ENCODE measurements at regions not wholly inside any gene's neighbourhood (a gene's known extent, or its start where the extent isn't known, plus 50 kb on each side); places are given as distances from the start of the nearest gene placed in this dataset.

- Histone ChIP-seq H3K9me3 (ENCODE audit: control insufficient read depth in 4 of 4, insufficient read depth in 3 of 4, low read length in 3 of 4) (peaks cover 0 to 10% (median 4%) of the 10 kb centered on the region in 4 donors), H3K27me3 (ENCODE audit: control insufficient read depth in 3 of 3, insufficient read depth in 3 of 3, low read length in 2 of 3) (peaks cover 3 to 17% (median 14%) of the 10 kb centered on the region in 3 donors), H3K4me3 (no peak overlapping the region), H3K9ac (ENCODE audit: insufficient read depth in 1 of 2, low read length in 2 of 2) (no peak overlapping the region), H3K36me3 (ENCODE audit: control insufficient read depth in 4 of 4, insufficient read depth in 4 of 4, low read length in 4 of 4) (no peaks in the 10 kb centered on the region), H3K27ac (ENCODE audit: low read depth in 1 of 2, low read length in 1 of 2) (no peak overlapping the region), H3K4me1 (ENCODE audit: control insufficient read depth in 5 of 5, insufficient read depth in 5 of 5, low read length in 5 of 5) (peaks cover 0 to 15% (median 0%) of the 10 kb centered on the region in 5 donors)
- 60 to 61% methylated on average over 4 of the region's 4 CpGs for WGBS, 2 donors
- no peak for TF ChIP-seq CTCF (IDR thresholded peaks at IDR 0.05; ENCODE audit: control extremely low read depth, extremely low read depth)
- ATAC-seq (ENCODE audit: insufficient read depth, low FRiP score) (no peak), DNase-seq (no peak)
These were observed 139.9 kb upstream of the IRX3 start for GRCh38 chr16:54426553-54426849.

DNA sequence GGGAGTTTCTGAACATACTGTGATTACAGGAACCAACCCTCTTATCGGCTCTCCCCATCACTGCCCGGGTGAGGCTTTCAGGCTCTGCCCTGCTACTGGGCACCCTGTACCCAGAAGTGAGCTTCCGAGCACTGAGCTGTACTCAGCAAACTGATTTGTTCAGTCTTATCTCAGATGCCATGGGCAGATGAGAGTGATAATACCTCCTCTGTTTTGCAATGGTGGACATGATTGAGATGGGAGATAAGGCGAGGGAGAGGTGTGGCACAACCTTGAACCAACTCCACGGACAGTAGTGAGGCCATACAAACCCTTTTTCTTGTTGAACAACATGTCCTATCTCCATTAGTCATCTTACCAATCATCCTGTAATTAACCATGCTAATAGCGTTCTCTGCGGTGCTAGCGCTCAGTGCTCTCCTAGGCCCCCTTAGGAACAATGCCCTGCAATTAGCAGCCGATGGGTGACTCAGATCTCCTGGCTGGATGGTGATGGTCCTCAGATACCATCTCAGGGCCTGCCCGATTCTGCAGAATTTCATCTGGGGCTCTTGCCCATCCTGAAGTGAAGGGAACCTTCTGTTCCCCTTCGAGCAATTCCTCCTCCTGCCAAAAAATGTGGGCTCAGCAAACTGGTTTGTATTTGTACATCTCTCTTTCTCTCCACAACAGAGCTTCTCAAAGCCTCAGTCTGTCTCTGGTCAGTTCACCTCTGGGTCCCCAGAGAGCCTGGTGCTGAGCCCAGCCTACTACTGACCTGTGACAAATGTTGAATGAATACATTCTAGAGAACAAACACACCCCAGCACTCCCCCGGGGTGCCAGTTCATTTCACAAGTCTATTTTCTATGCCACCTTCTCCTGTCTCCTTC is 139.3 kb upstream of the IRX3 start:
- Histone ChIP-seq H3K4me3 (no peak overlapping the region), H3K27ac (ENCODE audit: low read depth in 1 of 2, low read length in 1 of 2) (peak overlapping the region in 1 of 2 donors; percentile 10), H3K9me3 (ENCODE audit: control insufficient read depth in 4 of 4, insufficient read depth in 3 of 4, low read length in 3 of 4) (peaks cover 0 to 10% (median 4%) of the 10 kb centered on the region in 4 donors), H3K27me3 (ENCODE audit: control insufficient read depth in 3 of 3, insufficient read depth in 3 of 3, low read length in 2 of 3) (peaks cover 3 to 12% (median 9%) of the 10 kb centered on the region in 3 donors), H3K4me1 (ENCODE audit: control insufficient read depth in 5 of 5, insufficient read depth in 5 of 5, low read length in 5 of 5) (peaks cover 0 to 13% (median 0%) of the 10 kb centered on the region in 5 donors), H3K9ac (ENCODE audit: insufficient read depth in 1 of 2, low read length in 2 of 2) (no peak overlapping the region), H3K36me3 (ENCODE audit: control insufficient read depth in 4 of 4, insufficient read depth in 4 of 4, low read length in 4 of 4) (no peaks in the 10 kb centered on the region)
- ATAC-seq (ENCODE audit: insufficient read depth, low FRiP score) = no peak
- WGBS, 2 donors = 67 to 80% methylated on average over 12 of the region's 12 CpGs
- DNase-seq = no peak
- TF ChIP-seq CTCF (IDR thresholded peaks at IDR 0.05; ENCODE audit: control extremely low read depth, extremely low read depth) = no peak

DNA sequence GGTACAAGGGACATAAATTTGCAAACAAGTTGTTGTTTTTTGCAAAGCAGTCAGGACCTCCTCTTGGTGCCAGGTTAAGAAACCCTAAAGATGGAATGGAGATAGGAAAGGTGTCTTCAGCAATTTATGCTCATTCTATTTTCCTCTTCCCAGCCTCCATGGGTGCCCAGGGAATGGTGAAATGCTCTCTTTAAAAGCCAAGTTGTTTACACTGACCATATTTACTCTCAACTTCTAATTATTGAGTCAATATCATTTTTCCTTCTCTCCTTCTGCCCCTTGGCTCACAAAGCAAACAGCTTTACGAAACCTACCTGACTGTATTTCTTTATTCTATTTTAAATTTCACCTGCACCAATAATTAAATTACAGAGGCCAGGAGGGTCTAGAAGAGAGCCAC is 138.5 kb upstream of the IRX3 start:
- DNase-seq (no peak), ATAC-seq (ENCODE audit: insufficient read depth, low FRiP score) (no peak)
- H3K9me3 ChIP-seq (ENCODE audit: control insufficient read depth in 4 of 4, insufficient read depth in 3 of 4, low read length in 3 of 4) = peaks cover 0 to 6% (median 2%) of the 10 kb centered on the region in 4 donors
- no peaks in the 10 kb centered on the region for H3K36me3 ChIP-seq (ENCODE audit: control insufficient read depth in 4 of 4, insufficient read depth in 4 of 4, low read length in 4 of 4)
- H3K4me1 ChIP-seq (ENCODE audit: control insufficient read depth in 5 of 5, insufficient read depth in 5 of 5, low read length in 5 of 5) = peaks cover 0 to 6% (median 0%) of the 10 kb centered on the region in 5 donors
- peaks cover under 1 to 6% (median 1%) of the 10 kb centered on the region in 3 donors for H3K27me3 ChIP-seq (ENCODE audit: control insufficient read depth in 3 of 3, insufficient read depth in 3 of 3, low read length in 2 of 3)
- no peak for TF ChIP-seq CTCF (IDR thresholded peaks at IDR 0.05; ENCODE audit: control extremely low read depth, extremely low read depth)
- no peak overlapping the region for H3K4me3 ChIP-seq
- no peak overlapping the region for H3K9ac ChIP-seq (ENCODE audit: insufficient read depth in 1 of 2, low read length in 2 of 2)
- WGBS, 2 donors = 67 to 93% methylated on average over 1 of the region's 1 CpG
- H3K27ac ChIP-seq (ENCODE audit: low read depth in 1 of 2, low read length in 1 of 2) = no peak overlapping the region
